Gastrocnemius medialis (tissue), 4 donors: ENCODE measurements at regions not wholly inside any gene's neighbourhood (a gene's known extent, or its start where the extent isn't known, plus 50 kb on each side); places are given as distances from the start of the nearest gene placed in this dataset.
"Not testable (repeated sequence)": the region's sequence is repeated elsewhere in the genome, so short reads cannot be mapped to it uniquely, and the experiment has no call there.

ENCODE experiments used
- ATAC-seq, 2 donors: fragments of 150-250 bp; one replicate each; pipeline ENCODE4 v1.9.1; 2016
- DNase-seq, 2 donors: peaks; one replicate each; pipeline ENCODE4 v3.0.0-alpha.2; 2019
- H3K27ac ChIP-seq, 4 donors: fragments of 200-600 bp; sonication (generic); 1 replicate in 1 of 4; 2 replicates in 3 of 4; pipeline ENCODE4 v1.5.1; 2016 to 2018; ENCODE audit warnings: mild to moderate bottlenecking in 2 of 4, moderate library complexity in 1 of 4
- H3K27me3 ChIP-seq, 3 donors: fragments of 200-600 bp; sonication (generic) in 2 of 3; 1 replicate in 1 of 3; 2 replicates in 2 of 3; pipeline versions ENCODE4 v1.5.1 to v1.6.0; 2016 to 2019; ENCODE audit warnings: mild to moderate bottlenecking in 1 of 3, moderate library complexity in 1 of 3
- H3K36me3 ChIP-seq, 2 donors: fragments of 200-600 bp; sonication (generic) in 1 of 2; one replicate each; pipeline ENCODE4 v1.5.1; 2017 to 2018
- H3K4me1 ChIP-seq, 2 donors: fragments of 200-600 bp; sonication (generic) in 1 of 2; one replicate each; pipeline ENCODE4 v1.5.1; 2016 to 2017; ENCODE audit warnings: mild to moderate bottlenecking in 2 of 2
- H3K4me3 ChIP-seq, 4 donors: fragments of 200-600 bp; sonication (generic) in 3 of 4; 1 replicate in 1 of 4; 2 replicates in 3 of 4; pipeline ENCODE4 v1.5.1; 2016 to 2019; ENCODE audit warnings: mild to moderate bottlenecking in 2 of 4
- H3K9me3 ChIP-seq, 3 donors: fragments of 200-600 bp; sonication (generic) in 2 of 3; 1 replicate in 1 of 3; 2 replicates in 2 of 3; pipeline ENCODE4 v1.5.1; 2016 to 2019
- CTCF ChIP-seq, 5 experiments: fragments of 450-650 bp in 3 of 5; fragments of 200-600 bp in 2 of 5; sonication (generic) in 2 of 5; IDR thresholded peaks in 4 of 5; conservative IDR thresholded peaks in 1 of 5; 1 replicate in 4 of 5; 2 replicates in 1 of 5; pipeline ENCODE4 v1.5.1; 2016 to 2019; ENCODE audit warnings: antibody characterized with exemption in 5 of 5, mild to moderate bottlenecking in 3 of 5, moderate library complexity in 3 of 5
- POLR2A ChIP-seq, 2 donors: fragments of 450-650 bp; IDR thresholded peaks; one replicate each; pipeline ENCODE4 v1.6.1; 2017; ENCODE audit warnings: antibody characterized with exemption in 2 of 2, mild to moderate bottlenecking in 2 of 2, moderate library complexity in 2 of 2
- in situ Hi-C, 4 donors: fragments of 200-750 bp; cut with MboI; loops; one replicate each; pipeline versions ENCODE4 v1.15.0 to v1.8.0; 2017; ENCODE audit warnings: low sequenced_read_pairs in 4 of 4
- intact Hi-C: fragments of 100-400 bp; cut with DNase I; formaldehyde crosslinking; loops from one replicate; pipeline ENCODE4 v1.15.1; 2023; ENCODE audit warnings: low total_unique reads

GRCh38 chr5:120329095-120329494, 135.0 kb upstream of the PRR16 start:
- Histone ChIP-seq H3K36me3 (no peaks in the 10 kb centered on the region), H3K9me3 (peaks cover 0 to 6% (median 0%) of the 10 kb centered on the region in 3 donors), H3K27me3 (no peaks in the 10 kb centered on the region), H3K4me1 (no peaks in the 10 kb centered on the region), H3K27ac (no peak overlapping the region), H3K4me3 (no peak overlapping the region)
- ATAC-seq (no peak), DNase-seq (no peak)
- TF ChIP-seq CTCF (IDR thresholded peaks at IDR 0.05 in 4 of 5, conservative IDR thresholded peaks at IDR 0.05 in 1 of 5): no peak
- in situ Hi-C loops: no loop called here
- intact Hi-C loops: no loop called here

GRCh38 chr5:120330558-120330957, 133.5 kb upstream of the PRR16 start:
- Histone ChIP-seq H3K27me3 (no peaks in the 10 kb centered on the region), H3K4me3 (no peak overlapping the region), H3K27ac (no peak overlapping the region), H3K4me1 (no peaks in the 10 kb centered on the region), H3K9me3 (peaks cover 0 to 6% (median 0%) of the 10 kb centered on the region in 3 donors), H3K36me3 (no peaks in the 10 kb centered on the region)
- no peak for TF ChIP-seq POLR2A (IDR thresholded peaks at IDR 0.05)
- no peak for TF ChIP-seq CTCF (IDR thresholded peaks at IDR 0.05 in 4 of 5, conservative IDR thresholded peaks at IDR 0.05 in 1 of 5)
- DNase-seq (no peak), ATAC-seq (no peak)
- in situ Hi-C loops: no loop called here
- intact Hi-C loops: no loop called here

- intact Hi-C loops: no loop called here
These were observed 119.9 kb upstream of the PRR16 start for GRCh38 chr5:120344181-120344580.

GRCh38 chr5:120345947-120346346, 118.2 kb upstream of the PRR16 start:
- Histone ChIP-seq H3K36me3 (no peaks in the 10 kb centered on the region), H3K4me3 (no peak overlapping the region), H3K27ac (no peak overlapping the region), H3K4me1 (no peaks in the 10 kb centered on the region), H3K9me3 (no peaks in the 10 kb centered on the region), H3K27me3 (no peaks in the 10 kb centered on the region)
- TF ChIP-seq CTCF (IDR thresholded peaks at IDR 0.05 in 4 of 5, conservative IDR thresholded peaks at IDR 0.05 in 1 of 5) (no peak), POLR2A (IDR thresholded peaks at IDR 0.05) (no peak)
- ATAC-seq (no peak), DNase-seq (no peak)
- intact Hi-C loops: no loop called here
- in situ Hi-C loops: no loop called here

More at GRCh38 chr5:120344181-120344580, 119.9 kb upstream of the PRR16 start:
- H3K27me3 ChIP-seq: no peaks in the 10 kb centered on the region
- no peaks in the 10 kb centered on the region for H3K9me3 ChIP-seq
- in situ Hi-C loops: no loop called here
- no peak overlapping the region for H3K4me3 ChIP-seq
- H3K27ac ChIP-seq: no peak overlapping the region
- DNase-seq (no peak), ATAC-seq (no peak)
- H3K4me1 ChIP-seq: no peaks in the 10 kb centered on the region
- H3K36me3 ChIP-seq: no peaks in the 10 kb centered on the region
- TF ChIP-seq CTCF (IDR thresholded peaks at IDR 0.05 in 4 of 5, conservative IDR thresholded peaks at IDR 0.05 in 1 of 5): no peak
- no peak for TF ChIP-seq POLR2A (IDR thresholded peaks at IDR 0.05)

- intact Hi-C loops, in situ Hi-C loops, H3K36me3 ChIP-seq, H3K27ac ChIP-seq, H3K27me3 ChIP-seq, ATAC-seq, H3K4me3 ChIP-seq, H3K4me1 ChIP-seq, H3K9me3 ChIP-seq, DNase-seq: not testable (repeated sequence)
These were observed 113.0 kb upstream of the PRR16 start for GRCh38 chr5:120351071-120351470.
